Transverse colon (tissue), 4 donors: ENCODE measurements at regions not wholly inside any gene's neighbourhood (a gene's known extent, or its start where the extent isn't known, plus 50 kb on each side); places are given as distances from the start of the nearest gene placed in this dataset.

ENCODE experiments used
- DNase-seq: peaks from one replicate; pipeline ENCODE4 v3.0.0-alpha.2; 2019
- H3K27ac ChIP-seq, 4 donors: fragments of 200-600 bp; sonication (generic); 2 replicates each; pipeline ENCODE4 v1.5.1; 2016 to 2018; ENCODE audit warnings: inconsistent platforms in 4 of 4
- H3K27me3 ChIP-seq: fragments of 200-600 bp; sonication (generic); 2 replicates; pipeline ENCODE4 v1.5.1; 2017; ENCODE audit warnings: inconsistent platforms
- H3K36me3 ChIP-seq, 4 donors: fragments of 200-600 bp; sonication (generic); 2 replicates each; pipeline ENCODE4 v1.5.1; 2017 to 2019; ENCODE audit warnings: inconsistent platforms in 4 of 4
- H3K4me1 ChIP-seq, 4 donors: fragments of 200-600 bp; sonication (generic); 2 replicates each; pipeline ENCODE4 v1.5.1; 2017 to 2020; ENCODE audit warnings: inconsistent platforms in 4 of 4
- H3K4me3 ChIP-seq, 4 donors: fragments of 200-600 bp; sonication (generic); 1 replicate in 1 of 4; 2 replicates in 3 of 4; pipeline versions ENCODE4 v1.5.1 to v1.6.1; 2017 to 2019; ENCODE audit warnings: inconsistent platforms in 4 of 4
- H3K9me3 ChIP-seq, 2 donors: fragments of 200-600 bp; sonication (generic); 2 replicates each; pipeline ENCODE4 v1.5.1; 2017 to 2019; ENCODE audit warnings: inconsistent platforms in 2 of 2
- CTCF ChIP-seq, 5 experiments: fragments of 200-600 bp in 3 of 5; fragments of 450-650 bp in 2 of 5; sonication (generic) in 3 of 5; IDR thresholded peaks; 1 replicate in 2 of 5; 2 replicates in 3 of 5; pipeline ENCODE4 v1.5.1; 2016 to 2017; ENCODE audit warnings: antibody characterized with exemption in 5 of 5, inconsistent platforms in 3 of 5, mild to moderate bottlenecking in 2 of 5, moderate library complexity in 1 of 5
- EP300 ChIP-seq: sonication (generic); formaldehyde crosslinking; IDR thresholded peaks from one replicate; pipeline ENCODE4 v1.6.1; 2017; ENCODE audit warnings: antibody characterized with exemption, low read depth
- POLR2A ChIP-seq: fragments of 450-650 bp; IDR thresholded peaks from one replicate; pipeline ENCODE4 v1.6.1; 2016; ENCODE audit warnings: antibody characterized with exemption, mild to moderate bottlenecking, moderate library complexity
- POLR2AphosphoS5 ChIP-seq, 3 donors: sonication (generic); formaldehyde crosslinking; IDR thresholded peaks; one replicate each; pipeline ENCODE4 v1.6.1; 2016; ENCODE audit warnings: antibody characterized with exemption in 3 of 3
- WGBS, 2 donors: methylation state at CpG; one replicate each; pipeline ENCODE4 v1.1.5; 2018; ENCODE audit warnings: low coverage in 1 of 2; 5-methylcytosine and 5-hydroxymethylcytosine counted together
- in situ Hi-C, 4 donors: fragments of 200-750 bp; cut with MboI; loops; one replicate each; pipeline versions ENCODE4 v1.15.0 to v1.15.1; 2017; ENCODE audit warnings: low sequenced_read_pairs in 3 of 4, low pct_ligation_motif_present in 1 of 4, low pct_unique_long_range_greater_than_20kb in 1 of 4
- intact Hi-C: fragments of 100-400 bp; cut with DNase I; formaldehyde crosslinking; loops from one replicate; pipeline ENCODE4 v1.15.1; 2023; ENCODE audit warnings: low total_unique reads

- H3K9me3 ChIP-seq, result no peaks in the 10 kb centered on the region
- TF ChIP-seq CTCF (IDR thresholded peaks at IDR 0.05), result no peak
- no peak for TF ChIP-seq POLR2A
- TF ChIP-seq POLR2AphosphoS5 (IDR thresholded peaks at IDR 0.05), result no peak
- no peak for TF ChIP-seq EP300
- 40 to 64% methylated on average over 2 to 4 of the region's 4 CpGs for WGBS, 2 donors
- in situ Hi-C loops, result no loop called here
- H3K4me3 ChIP-seq, result no peak overlapping the region
- peaks cover 0 to 3% (median 0%) of the 10 kb centered on the region in 4 donors for H3K4me1 ChIP-seq
- H3K36me3 ChIP-seq, result no peaks in the 10 kb centered on the region
- no peaks in the 10 kb centered on the region for H3K27me3 ChIP-seq
- intact Hi-C loops, result no loop called here
- no peak for DNase-seq
- H3K27ac ChIP-seq, result no peak overlapping the region
These were observed 173.6 kb upstream of the STEAP4 start for GRCh38 chr7:88480271-88480670.

GRCh38 chr7:88477976-88478375 is 171.3 kb upstream of the STEAP4 start:
- Histone ChIP-seq H3K4me3 (no peak overlapping the region), H3K4me1 (peaks cover 0 to 3% (median 0%) of the 10 kb centered on the region in 4 donors), H3K9me3 (no peaks in the 10 kb centered on the region), H3K36me3 (no peaks in the 10 kb centered on the region), H3K27ac (no peak overlapping the region), H3K27me3 (no peaks in the 10 kb centered on the region)
- TF ChIP-seq POLR2A, result no peak
- no peak for TF ChIP-seq POLR2AphosphoS5 (IDR thresholded peaks at IDR 0.05)
- TF ChIP-seq EP300, result no peak
- no peak for DNase-seq
- intact Hi-C loops, result no loop called here
- in situ Hi-C loops, result no loop called here

GRCh38 chr7:88465600-88465999 is 158.9 kb upstream of the STEAP4 start:
- in situ Hi-C loops, result no loop called here
- no peak for TF ChIP-seq POLR2A
- TF ChIP-seq CTCF (IDR thresholded peaks at IDR 0.05), result no peak
- TF ChIP-seq POLR2AphosphoS5 (IDR thresholded peaks at IDR 0.05), result no peak
- no peak for TF ChIP-seq EP300
- H3K9me3 ChIP-seq, result no peaks in the 10 kb centered on the region

GRCh38 chr7:88462799-88463198 is 156.1 kb upstream of the STEAP4 start:
- H3K9me3 ChIP-seq, result no peaks in the 10 kb centered on the region
- no peak for DNase-seq
- H3K27me3 ChIP-seq, result no peaks in the 10 kb centered on the region
- H3K4me3 ChIP-seq, result no peak overlapping the region
- intact Hi-C loops (no loop called here), in situ Hi-C loops (no loop called here)
- TF ChIP-seq POLR2AphosphoS5 (IDR thresholded peaks at IDR 0.05) (no peak), EP300 (no peak), CTCF (IDR thresholded peaks at IDR 0.05) (no peak)
- H3K27ac ChIP-seq, result no peak overlapping the region
- no peaks in the 10 kb centered on the region for H3K36me3 ChIP-seq
- no peaks in the 10 kb centered on the region for H3K4me1 ChIP-seq

More at GRCh38 chr7:88465600-88465999, 158.9 kb upstream of the STEAP4 start:
- no peaks in the 10 kb centered on the region for H3K27me3 ChIP-seq
- no peaks in the 10 kb centered on the region for H3K36me3 ChIP-seq
- H3K27ac ChIP-seq, result no peak overlapping the region
- H3K4me1 ChIP-seq, result peaks cover 0 to 4% (median 0%) of the 10 kb centered on the region in 4 donors
- intact Hi-C loops, result no loop called here
- no peak for DNase-seq
- WGBS, 2 donors, result 84 to 92% methylated on average over 2 to 4 of the region's 4 CpGs
- no peak overlapping the region for H3K4me3 ChIP-seq

GRCh38 chr7:88460650-88461049 is 154.0 kb upstream of the STEAP4 start:
- Histone ChIP-seq H3K9me3 (no peaks in the 10 kb centered on the region), H3K27me3 (no peaks in the 10 kb centered on the region), H3K36me3 (no peaks in the 10 kb centered on the region), H3K27ac (no peak overlapping the region), H3K4me1 (peaks cover 0 to 7% (median 2%) of the 10 kb centered on the region in 4 donors), H3K4me3 (no peak overlapping the region)
- in situ Hi-C loops, result no loop called here
- TF ChIP-seq POLR2A (no peak), CTCF (IDR thresholded peaks at IDR 0.05) (no peak), EP300 (no peak)
- DNase-seq, result no peak
- intact Hi-C loops, result no loop called here
